Nephron progenitor cell (in vitro differentiated cells): ENCODE measurements at regions not wholly inside any gene's neighbourhood (a gene's known extent, or its start where the extent isn't known, plus 50 kb on each side); places are given as distances from the start of the nearest gene placed in this dataset.

ENCODE experiments used
- DNase-seq: peaks from one replicate; pipeline ENCODE4 v3.0.0; 2021
- H3K27ac Mint-ChIP-seq: 2 replicates; pipeline ENCODE4 v1.8.0; 2021; ENCODE audit warnings: mild to moderate bottlenecking, moderate library complexity, mixed read lengths
- H3K27me3 Mint-ChIP-seq: 2 replicates; pipeline ENCODE4 v1.8.0; 2021; ENCODE audit warnings: mild to moderate bottlenecking, low read depth, mixed read lengths; ENCODE audit not compliant: poor library complexity
- H3K36me3 Mint-ChIP-seq: 2 replicates; pipeline ENCODE4 v1.8.0; 2021; ENCODE audit warnings: low read depth, mixed read lengths
- H3K4me1 Mint-ChIP-seq: 2 replicates; pipeline ENCODE4 v1.8.0; 2021; ENCODE audit warnings: mixed read lengths
- H3K4me3 Mint-ChIP-seq: 2 replicates; pipeline ENCODE4 v1.8.0; 2021; ENCODE audit warnings: mild to moderate bottlenecking, moderate library complexity, mixed read lengths
- H3K9me3 Mint-ChIP-seq: 2 replicates; pipeline ENCODE4 v1.8.0; 2021; ENCODE audit warnings: mild to moderate bottlenecking, moderate library complexity, mixed read lengths
- TF ChIP-seq, protein P1 (sequence below): fragments of 200-600 bp; sonication (generic); IDR thresholded peaks from 2 replicates; pipeline ENCODE4 v1.5.0; 2021; ENCODE audit warnings: antibody characterized with exemption

DNA sequence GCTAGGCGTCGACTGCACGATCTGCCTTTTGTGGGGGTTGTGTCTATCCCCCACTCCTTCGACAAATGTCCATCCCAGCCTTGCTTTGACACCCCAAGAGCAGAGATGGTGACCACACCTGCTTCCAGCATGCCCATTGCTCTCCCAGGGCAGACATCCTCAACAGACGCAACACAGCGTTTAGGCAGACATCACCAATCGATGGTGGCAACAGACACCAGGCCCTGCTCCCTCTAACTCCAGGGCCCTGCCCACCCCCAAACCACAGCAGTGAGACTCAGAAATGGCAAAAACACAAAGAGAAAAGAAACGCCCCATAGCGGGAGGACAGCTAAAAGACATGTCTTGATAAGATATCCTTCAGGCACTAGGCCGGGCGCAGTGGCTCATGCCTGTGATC is 150.9 kb downstream of the CRYBB2 start:
- Mint-ChIP-seq H3K4me3 (no peak overlapping the region), H3K27me3 (peaks cover 17% of the 10 kb centered on the region), H3K9me3 (no peaks in the 10 kb centered on the region), H3K36me3 (peaks cover 30% of the 10 kb centered on the region), H3K4me1 (peaks cover 23% of the 10 kb centered on the region), H3K27ac (no peak overlapping the region)
- TF ChIP-seq, protein P1, sequence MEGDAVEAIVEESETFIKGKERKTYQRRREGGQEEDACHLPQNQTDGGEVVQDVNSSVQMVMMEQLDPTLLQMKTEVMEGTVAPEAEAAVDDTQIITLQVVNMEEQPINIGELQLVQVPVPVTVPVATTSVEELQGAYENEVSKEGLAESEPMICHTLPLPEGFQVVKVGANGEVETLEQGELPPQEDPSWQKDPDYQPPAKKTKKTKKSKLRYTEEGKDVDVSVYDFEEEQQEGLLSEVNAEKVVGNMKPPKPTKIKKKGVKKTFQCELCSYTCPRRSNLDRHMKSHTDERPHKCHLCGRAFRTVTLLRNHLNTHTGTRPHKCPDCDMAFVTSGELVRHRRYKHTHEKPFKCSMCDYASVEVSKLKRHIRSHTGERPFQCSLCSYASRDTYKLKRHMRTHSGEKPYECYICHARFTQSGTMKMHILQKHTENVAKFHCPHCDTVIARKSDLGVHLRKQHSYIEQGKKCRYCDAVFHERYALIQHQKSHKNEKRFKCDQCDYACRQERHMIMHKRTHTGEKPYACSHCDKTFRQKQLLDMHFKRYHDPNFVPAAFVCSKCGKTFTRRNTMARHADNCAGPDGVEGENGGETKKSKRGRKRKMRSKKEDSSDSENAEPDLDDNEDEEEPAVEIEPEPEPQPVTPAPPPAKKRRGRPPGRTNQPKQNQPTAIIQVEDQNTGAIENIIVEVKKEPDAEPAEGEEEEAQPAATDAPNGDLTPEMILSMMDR, result no peak
- DNase-seq, result no peak

DNA sequence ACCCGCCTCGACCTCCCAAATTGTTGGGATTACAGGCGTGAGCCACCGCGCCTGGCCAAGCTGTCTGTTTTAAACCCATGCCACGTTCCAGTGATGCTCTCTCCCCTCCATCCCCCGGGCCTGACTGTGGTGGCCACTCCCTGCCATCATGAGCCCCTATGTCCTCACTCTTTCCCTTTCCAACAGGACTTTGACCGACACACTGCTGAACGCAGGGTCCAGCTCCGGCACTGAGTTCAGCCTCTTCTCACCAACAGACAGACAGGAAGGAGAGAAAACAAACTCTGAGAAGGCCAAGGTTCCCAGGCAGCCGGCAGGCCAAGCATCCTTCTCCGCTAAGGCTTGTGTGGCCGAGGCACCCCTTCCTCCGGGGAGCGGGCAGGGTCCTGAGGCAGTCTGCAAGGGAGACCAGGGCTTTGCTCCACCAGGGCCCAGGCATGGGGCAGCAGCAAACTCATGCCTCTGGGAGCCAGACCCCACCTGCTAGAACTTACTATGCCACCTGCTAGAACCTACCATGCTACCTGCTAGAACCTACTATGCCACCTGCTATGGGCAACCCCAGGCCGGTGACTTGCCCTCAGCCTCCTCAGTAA is 152.7 kb downstream of the CRYBB2 start:
- TF ChIP-seq, protein P1, result no peak
- H3K9me3 Mint-ChIP-seq, result no peaks in the 10 kb centered on the region
- H3K4me3 Mint-ChIP-seq, result no peak overlapping the region
- DNase-seq, result no peak
- H3K4me1 Mint-ChIP-seq, result peaks cover 19% of the 10 kb centered on the region
- H3K27me3 Mint-ChIP-seq, result peaks cover 16% of the 10 kb centered on the region
- peaks cover 44% of the 10 kb centered on the region for H3K36me3 Mint-ChIP-seq
- no peak overlapping the region for H3K27ac Mint-ChIP-seq

DNA sequence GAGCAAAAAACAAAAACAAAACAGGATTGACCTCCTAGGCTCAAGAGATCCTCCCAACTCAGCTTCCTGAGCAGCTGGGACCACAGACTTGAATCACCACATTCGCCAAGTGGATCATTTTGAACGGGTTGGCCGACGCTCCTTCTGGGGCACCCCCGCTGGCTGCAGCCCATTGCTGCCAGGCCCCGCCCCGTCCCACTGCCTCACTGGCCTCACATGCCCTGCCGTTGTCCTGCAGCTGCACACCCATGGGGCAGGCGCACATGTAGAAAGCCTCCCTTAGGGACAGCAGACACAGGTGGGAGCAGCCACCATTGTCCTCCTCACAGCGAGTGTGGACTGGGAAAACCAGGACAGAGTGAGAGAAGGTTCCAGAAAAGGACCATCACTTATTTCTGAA is 154.5 kb downstream of the CRYBB2 start:
- H3K4me3 Mint-ChIP-seq, result no peak overlapping the region
- TF ChIP-seq, protein P1, result no peak
- peaks cover 54% of the 10 kb centered on the region for H3K36me3 Mint-ChIP-seq
- no peak overlapping the region for H3K27ac Mint-ChIP-seq
- DNase-seq, result no peak
- no peaks in the 10 kb centered on the region for H3K9me3 Mint-ChIP-seq
- peaks cover 13% of the 10 kb centered on the region for H3K27me3 Mint-ChIP-seq
- H3K4me1 Mint-ChIP-seq, result peaks cover 3% of the 10 kb centered on the region

DNA sequence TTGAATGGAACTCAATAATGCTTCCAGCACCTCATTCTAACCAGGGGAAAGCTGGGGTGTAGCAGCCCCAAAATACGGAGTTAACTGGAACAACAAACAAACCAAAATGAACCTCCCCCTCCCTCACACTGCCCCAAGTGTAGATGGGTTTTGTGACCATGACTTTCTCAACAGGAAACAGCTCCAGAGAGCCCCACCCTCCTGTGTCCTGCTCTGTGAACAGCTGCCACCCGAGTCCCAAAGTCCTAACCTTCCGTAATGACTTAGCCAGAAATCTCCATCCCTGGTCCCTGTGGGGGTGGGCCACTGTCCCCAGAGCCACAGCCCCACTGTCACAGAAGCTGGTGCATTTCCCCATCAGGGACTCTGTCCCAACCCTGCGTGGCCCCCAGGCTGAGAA is 155.4 kb downstream of the CRYBB2 start:
- Mint-ChIP-seq H3K4me1 (peaks cover 4% of the 10 kb centered on the region), H3K9me3 (peaks cover 5% of the 10 kb centered on the region), H3K36me3 (peaks cover 60% of the 10 kb centered on the region), H3K4me3 (no peak overlapping the region), H3K27ac (peak overlapping the region; percentile 56), H3K27me3 (peaks cover 17% of the 10 kb centered on the region)
- no peak for DNase-seq
- TF ChIP-seq, protein P1, result no peak

DNA sequence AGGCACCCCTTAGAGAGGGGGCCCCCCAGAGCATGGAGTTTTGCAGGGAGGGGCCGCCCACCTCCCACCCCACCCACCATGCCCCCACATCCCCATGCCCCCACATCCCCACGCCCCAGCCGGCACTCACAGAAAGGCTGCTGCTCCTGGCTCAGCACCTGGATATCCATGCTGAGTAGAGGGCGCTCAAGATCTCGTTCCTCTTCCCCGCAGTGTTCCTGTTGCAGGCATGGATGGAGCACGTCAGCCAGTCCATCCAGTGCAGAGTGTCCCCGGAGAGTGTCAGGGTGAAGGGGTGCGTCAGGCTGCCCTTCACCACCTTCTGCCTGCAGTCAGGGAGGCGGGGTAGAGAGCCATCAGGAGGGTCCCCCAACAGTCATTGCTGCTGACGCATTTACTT is 156.2 kb downstream of the CRYBB2 start:
- Mint-ChIP-seq H3K4me1 (peaks cover 4% of the 10 kb centered on the region), H3K27me3 (peaks cover 17% of the 10 kb centered on the region), H3K4me3 (no peak overlapping the region), H3K9me3 (peaks cover 5% of the 10 kb centered on the region), H3K36me3 (peaks cover 68% of the 10 kb centered on the region), H3K27ac (no peak overlapping the region)
- TF ChIP-seq, protein P1, result no peak
- DNase-seq, result no peak

DNA sequence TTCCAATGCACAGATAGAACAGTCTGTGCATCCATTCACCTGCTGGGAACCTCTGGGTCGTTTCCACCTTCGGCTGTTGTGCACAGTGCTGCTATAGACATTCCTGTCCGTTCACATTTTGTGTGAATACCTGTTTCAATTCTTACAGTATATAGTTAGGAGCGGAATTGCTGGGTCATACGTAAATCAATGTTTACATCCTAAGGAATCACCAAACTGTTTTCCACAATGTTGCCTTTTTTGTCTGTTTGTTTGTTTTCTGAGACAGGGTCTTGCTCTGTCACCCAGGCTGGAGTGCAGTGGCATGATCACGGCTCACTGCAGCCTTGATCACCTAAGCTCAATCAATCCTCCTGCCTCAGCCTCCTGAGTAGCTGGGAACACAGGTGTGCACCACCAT is 158.3 kb downstream of the CRYBB2 start:
- Mint-ChIP-seq H3K27ac (peak overlapping the region; percentile 58), H3K4me3 (no peak overlapping the region), H3K4me1 (peaks cover 15% of the 10 kb centered on the region), H3K27me3 (peaks cover 14% of the 10 kb centered on the region), H3K36me3 (peaks cover 64% of the 10 kb centered on the region), H3K9me3 (peaks cover 5% of the 10 kb centered on the region)
- TF ChIP-seq, protein P1, result no peak
- no peak for DNase-seq
